MCF 10A (cell line): ENCODE measurements at regions not wholly inside any gene's neighbourhood (a gene's known extent, or its start where the extent isn't known, plus 50 kb on each side); places are given as distances from the start of the nearest gene placed in this dataset.

ENCODE experiments used
- BruUV-seq: library from RNA; stranded (reverse); fragments of 400-500 nt; replicated peaks from 2 replicates; lab custom pipeline; 2021; lab: Mats Ljungman, UMichigan
- CTCF ChIA-PET: fragments of 300-600 bp; sonication (Branson Sonifier 250); formaldehyde crosslinking; extraction: SDS; loops from one replicate; lab custom pipeline; 2021; ENCODE audit warnings: antibody characterized with exemption, inconsistent platforms; lab: Yijun Ruan, JAX
- POLR2A ChIA-PET: fragments of 300-600, 350-650 bp; sonication (Branson Sonifier 250); formaldehyde crosslinking; extraction: SDS; loops from one replicate; lab custom pipeline; 2020; ENCODE audit warnings: antibody characterized with exemption, inconsistent platforms; lab: Yijun Ruan, JAX
- DNase-seq: peaks from one replicate; pipeline ENCODE4 v3.0.0-alpha.2; 2018; ENCODE audit not compliant: unreplicated experiment
- H3K27ac Mint-ChIP-seq: one replicate; pipeline ENCODE4 v1.8.0; 2022; ENCODE audit warnings: mild to moderate bottlenecking, low read depth, mixed read lengths; ENCODE audit not compliant: unreplicated experiment
- H3K27me3 Mint-ChIP-seq: one replicate; pipeline ENCODE4 v1.8.0; 2022; ENCODE audit warnings: mixed read lengths; ENCODE audit not compliant: insufficient read depth, unreplicated experiment
- H3K36me3 Mint-ChIP-seq: one replicate; pipeline ENCODE4 v1.8.0; 2022; ENCODE audit warnings: mild to moderate bottlenecking, moderate library complexity, mixed read lengths; ENCODE audit not compliant: insufficient read depth, unreplicated experiment
- H3K4me1 Mint-ChIP-seq: one replicate; pipeline ENCODE4 v1.8.0; 2022; ENCODE audit warnings: mixed read lengths; ENCODE audit not compliant: insufficient read depth, unreplicated experiment
- H3K4me3 Mint-ChIP-seq: one replicate; pipeline ENCODE4 v1.8.0; 2022; ENCODE audit warnings: mild to moderate bottlenecking, moderate library complexity, mixed read lengths; ENCODE audit not compliant: unreplicated experiment
- H3K9me3 Mint-ChIP-seq: one replicate; pipeline ENCODE4 v1.8.0; 2022; ENCODE audit warnings: mixed read lengths; ENCODE audit not compliant: unreplicated experiment
- intact Hi-C: fragments of 100-400 bp; cut with micrococcal nuclease; formaldehyde crosslinking; loops from 2 replicates; pipeline ENCODE4 v1.14.1; 2022
- TF ChIP-seq, protein P1 (sequence below): fragments of 200-600 bp; IDR thresholded peaks from one replicate; pipeline ENCODE4 v1.8.0; 2022; ENCODE audit warnings: antibody characterized with exemption, mild to moderate bottlenecking; ENCODE audit not compliant: unreplicated experiment

DNA sequence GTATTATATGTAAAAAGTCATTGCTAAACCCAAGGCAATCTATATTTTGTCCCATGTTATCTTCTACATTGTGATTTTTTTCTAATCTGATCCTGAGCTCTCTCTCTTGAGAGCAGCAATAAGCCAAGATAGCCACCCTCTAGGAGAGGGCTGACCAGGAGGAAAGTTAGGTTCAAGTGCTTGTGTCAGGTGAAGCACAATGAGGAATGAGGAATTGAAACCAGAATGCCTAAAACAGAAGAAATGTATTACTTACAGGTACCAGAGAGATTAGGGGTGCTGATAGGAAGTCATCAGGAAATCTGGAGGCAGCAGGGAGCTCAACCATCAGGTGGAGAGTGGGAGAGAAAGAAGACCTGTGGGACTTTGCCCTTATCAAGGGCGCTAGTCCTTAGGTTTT, 85.5 kb upstream of the BARHL2 start:
- intact Hi-C loops: no loop called here
- no peak overlapping the region for H3K4me3 Mint-ChIP-seq
- no peak overlapping the region for H3K27ac Mint-ChIP-seq
- DNase-seq: no peak
- ChIA-PET POLR2A (no interaction called here), CTCF (interaction anchor here (0.5 to 0.9 kb wide), 4 partner anchors 11 to 435 kb away, joined by 3 to 4 read pairs (median 4); no protein-coding TSS in a partner anchor)
- H3K27me3 Mint-ChIP-seq: peaks cover 48% of the 10 kb centered on the region
- no peaks in the 10 kb centered on the region for H3K36me3 Mint-ChIP-seq
- TF ChIP-seq, protein P1, sequence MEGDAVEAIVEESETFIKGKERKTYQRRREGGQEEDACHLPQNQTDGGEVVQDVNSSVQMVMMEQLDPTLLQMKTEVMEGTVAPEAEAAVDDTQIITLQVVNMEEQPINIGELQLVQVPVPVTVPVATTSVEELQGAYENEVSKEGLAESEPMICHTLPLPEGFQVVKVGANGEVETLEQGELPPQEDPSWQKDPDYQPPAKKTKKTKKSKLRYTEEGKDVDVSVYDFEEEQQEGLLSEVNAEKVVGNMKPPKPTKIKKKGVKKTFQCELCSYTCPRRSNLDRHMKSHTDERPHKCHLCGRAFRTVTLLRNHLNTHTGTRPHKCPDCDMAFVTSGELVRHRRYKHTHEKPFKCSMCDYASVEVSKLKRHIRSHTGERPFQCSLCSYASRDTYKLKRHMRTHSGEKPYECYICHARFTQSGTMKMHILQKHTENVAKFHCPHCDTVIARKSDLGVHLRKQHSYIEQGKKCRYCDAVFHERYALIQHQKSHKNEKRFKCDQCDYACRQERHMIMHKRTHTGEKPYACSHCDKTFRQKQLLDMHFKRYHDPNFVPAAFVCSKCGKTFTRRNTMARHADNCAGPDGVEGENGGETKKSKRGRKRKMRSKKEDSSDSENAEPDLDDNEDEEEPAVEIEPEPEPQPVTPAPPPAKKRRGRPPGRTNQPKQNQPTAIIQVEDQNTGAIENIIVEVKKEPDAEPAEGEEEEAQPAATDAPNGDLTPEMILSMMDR: no peak
- no TSS peak for BruUV-seq
- no peaks in the 10 kb centered on the region for H3K4me1 Mint-ChIP-seq
- H3K9me3 Mint-ChIP-seq: no peaks in the 10 kb centered on the region

DNA sequence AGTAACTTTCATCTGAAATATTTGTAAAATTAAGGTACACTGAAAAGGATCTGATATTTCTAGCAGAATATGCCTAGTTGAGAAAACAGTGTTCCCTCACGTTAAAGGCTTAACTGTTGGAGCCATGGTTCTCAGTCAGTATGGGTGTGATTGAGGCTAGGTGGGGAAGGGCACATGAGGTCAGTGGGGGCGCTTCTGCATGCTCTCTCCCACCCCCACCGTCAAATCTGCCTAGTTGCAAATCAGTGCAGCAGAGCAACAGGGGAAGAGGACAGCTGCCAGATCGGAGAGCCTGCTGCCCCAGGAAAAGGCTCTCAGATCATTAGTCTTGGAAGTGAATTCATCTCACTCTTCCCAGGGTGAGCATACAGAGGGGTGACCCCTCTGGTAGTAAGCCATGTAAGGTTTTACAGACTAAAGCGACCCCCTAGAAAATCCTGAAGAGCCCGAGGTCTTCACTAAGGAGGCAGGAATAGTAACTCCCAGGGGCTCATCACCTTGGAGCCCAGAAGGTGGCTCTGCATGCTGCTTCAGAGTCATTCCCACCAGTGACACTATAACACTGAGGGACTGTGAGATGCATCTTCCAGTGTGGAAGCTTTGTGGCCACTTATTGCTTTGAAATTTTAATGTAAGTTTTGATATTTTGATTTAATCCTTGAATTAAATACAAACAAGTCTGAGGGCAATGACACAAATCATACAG, 83.1 kb upstream of the BARHL2 start:
- TF ChIP-seq, protein P1: no peak
- H3K27ac Mint-ChIP-seq: no peak overlapping the region
- no peaks in the 10 kb centered on the region for H3K36me3 Mint-ChIP-seq
- no peak for DNase-seq
- peaks cover 50% of the 10 kb centered on the region for H3K27me3 Mint-ChIP-seq
- H3K4me1 Mint-ChIP-seq: no peaks in the 10 kb centered on the region
- H3K9me3 Mint-ChIP-seq: no peaks in the 10 kb centered on the region
- no peak overlapping the region for H3K4me3 Mint-ChIP-seq
- CTCF ChIA-PET: no interaction called here
- POLR2A ChIA-PET: interaction anchor here (0.7 kb wide), 1 partner anchor 476 kb away, joined by 3 read pairs; no protein-coding TSS in a partner anchor
- intact Hi-C loops: no loop called here
- BruUV-seq: no TSS peak

DNA sequence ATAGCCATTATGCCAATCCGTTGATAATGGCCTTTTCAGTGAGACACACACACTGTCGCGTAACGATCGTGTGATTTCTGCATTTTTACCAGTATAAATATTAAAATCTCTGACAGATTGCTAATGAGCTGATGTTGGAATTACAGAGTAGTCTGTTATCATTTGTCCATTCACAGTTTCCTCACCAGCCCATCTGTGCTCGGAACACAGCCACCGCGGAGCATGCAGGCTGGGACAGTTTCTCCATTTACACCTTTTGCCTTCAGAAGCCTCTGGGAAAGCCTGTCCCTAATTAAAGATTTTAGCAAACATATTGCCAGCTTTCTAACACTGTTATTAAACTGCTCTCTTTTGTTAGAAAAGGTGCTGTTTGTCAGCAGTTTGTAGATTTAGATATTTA, 82.2 kb upstream of the BARHL2 start:
- Mint-ChIP-seq H3K36me3 (no peaks in the 10 kb centered on the region), H3K4me1 (no peaks in the 10 kb centered on the region), H3K9me3 (no peaks in the 10 kb centered on the region), H3K4me3 (no peak overlapping the region), H3K27ac (no peak overlapping the region), H3K27me3 (peaks cover 45% of the 10 kb centered on the region)
- DNase-seq: no peak
- ChIA-PET CTCF (no interaction called here), POLR2A (no interaction called here)
- TF ChIP-seq, protein P1: no peak
- intact Hi-C loops: no loop called here
- no TSS peak for BruUV-seq

DNA sequence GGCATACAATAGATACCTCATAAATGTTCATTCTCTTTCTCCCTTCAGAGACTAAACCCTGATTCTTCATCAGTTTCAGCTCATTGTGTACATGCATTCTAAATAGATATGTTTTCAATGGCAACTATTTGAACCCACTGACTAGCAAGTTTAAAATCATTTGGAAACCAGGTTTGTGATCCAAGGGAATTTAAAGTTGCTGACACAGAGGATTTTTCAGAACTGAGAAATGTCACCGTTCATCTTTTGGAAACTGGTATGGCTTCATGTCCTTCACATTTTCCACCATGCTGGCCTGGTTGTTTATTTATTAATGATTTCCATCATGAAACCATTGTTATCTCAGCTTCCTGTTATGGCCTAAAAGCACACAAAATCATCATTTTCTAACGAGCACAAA, 81.8 kb upstream of the BARHL2 start:
- POLR2A ChIA-PET: interaction anchor here (1.2 kb wide), 1 partner anchor 8 kb away, joined by 3 read pairs; no protein-coding TSS in a partner anchor
- TF ChIP-seq, protein P1: no peak
- intact Hi-C loops: no loop called here

More for the DNA sequence above, 81.8 kb upstream of the BARHL2 start:
- peaks cover 42% of the 10 kb centered on the region for H3K27me3 Mint-ChIP-seq
- DNase-seq: no peak
- H3K4me1 Mint-ChIP-seq: no peaks in the 10 kb centered on the region
- no TSS peak for BruUV-seq
- H3K4me3 Mint-ChIP-seq: no peak overlapping the region
- CTCF ChIA-PET: interaction anchor here (0.6 kb wide), 2 partner anchors 62 to 1511 kb away, joined by 3 read pairs; no protein-coding TSS in a partner anchor
- no peak overlapping the region for H3K27ac Mint-ChIP-seq
- no peaks in the 10 kb centered on the region for H3K36me3 Mint-ChIP-seq
- H3K9me3 Mint-ChIP-seq: no peaks in the 10 kb centered on the region
